ENCODE measurements at regions not wholly inside any gene's neighbourhood (a gene's known extent, or its start where the extent isn't known, plus 50 kb on each side); places are given as distances from the start of the nearest gene placed in this dataset.

DNA sequence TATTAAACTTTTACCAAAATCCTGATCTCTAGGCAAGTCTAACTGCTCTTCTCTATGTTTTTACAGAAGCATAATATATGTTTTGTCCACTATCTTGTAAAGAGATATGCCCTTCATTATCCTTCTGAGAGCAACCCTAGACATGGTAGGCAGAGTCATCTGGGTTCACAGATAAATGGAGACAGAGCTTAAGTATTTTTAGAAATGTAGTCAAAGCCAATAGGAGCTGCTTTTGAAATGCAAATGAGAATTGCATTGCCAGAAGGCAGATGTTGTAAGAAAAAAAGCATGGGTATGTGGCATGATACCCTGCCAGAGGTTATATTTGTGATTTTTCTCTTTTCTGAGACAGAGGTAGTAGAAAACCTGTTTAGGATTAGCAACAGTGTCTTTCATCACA, 964.8 kb downstream of the SORCS3 start:
- H3K4me1 ChIP-seq (ENCODE audit: low read depth), result peaks cover 17% of the 10 kb centered on the region
- H3K4me3 ChIP-seq, result no peak overlapping the region
- no peak overlapping the region for H3K27ac ChIP-seq
- H3K9me3 ChIP-seq (ENCODE audit: low read depth), result no peaks in the 10 kb centered on the region
- no peaks in the 10 kb centered on the region for H3K27me3 ChIP-seq
- TF ChIP-seq, protein P1, sequence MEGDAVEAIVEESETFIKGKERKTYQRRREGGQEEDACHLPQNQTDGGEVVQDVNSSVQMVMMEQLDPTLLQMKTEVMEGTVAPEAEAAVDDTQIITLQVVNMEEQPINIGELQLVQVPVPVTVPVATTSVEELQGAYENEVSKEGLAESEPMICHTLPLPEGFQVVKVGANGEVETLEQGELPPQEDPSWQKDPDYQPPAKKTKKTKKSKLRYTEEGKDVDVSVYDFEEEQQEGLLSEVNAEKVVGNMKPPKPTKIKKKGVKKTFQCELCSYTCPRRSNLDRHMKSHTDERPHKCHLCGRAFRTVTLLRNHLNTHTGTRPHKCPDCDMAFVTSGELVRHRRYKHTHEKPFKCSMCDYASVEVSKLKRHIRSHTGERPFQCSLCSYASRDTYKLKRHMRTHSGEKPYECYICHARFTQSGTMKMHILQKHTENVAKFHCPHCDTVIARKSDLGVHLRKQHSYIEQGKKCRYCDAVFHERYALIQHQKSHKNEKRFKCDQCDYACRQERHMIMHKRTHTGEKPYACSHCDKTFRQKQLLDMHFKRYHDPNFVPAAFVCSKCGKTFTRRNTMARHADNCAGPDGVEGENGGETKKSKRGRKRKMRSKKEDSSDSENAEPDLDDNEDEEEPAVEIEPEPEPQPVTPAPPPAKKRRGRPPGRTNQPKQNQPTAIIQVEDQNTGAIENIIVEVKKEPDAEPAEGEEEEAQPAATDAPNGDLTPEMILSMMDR (IDR thresholded peaks at IDR 0.05; ENCODE audit: low read depth, low read length), result no peak
- no peak for DNase-seq (ENCODE audit: low read depth in 1 of 2, low spot score in 1 of 2)
- no peaks in the 10 kb centered on the region for H3K36me3 ChIP-seq

DNA sequence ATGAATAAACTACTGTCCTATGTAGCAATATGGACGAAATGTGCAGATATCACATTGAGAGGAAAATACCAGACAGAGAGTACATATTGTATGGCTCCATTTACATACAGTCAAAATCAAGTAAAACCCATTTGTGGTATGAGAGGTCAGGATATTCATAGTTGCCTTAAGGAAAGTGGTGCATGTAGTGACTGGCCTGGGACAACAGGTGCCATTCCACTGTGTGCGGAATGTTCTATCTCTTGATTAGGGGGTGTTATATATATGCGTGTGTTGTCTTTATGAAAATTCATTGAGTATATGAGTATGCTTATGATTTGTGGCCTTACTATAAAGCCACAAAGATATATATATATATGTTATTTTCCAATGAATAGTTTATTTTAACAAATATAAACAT, 964.0 kb downstream of the SORCS3 start:
- Histone ChIP-seq H3K4me3 (no peak overlapping the region), H3K27ac (no peak overlapping the region), H3K4me1 (ENCODE audit: low read depth) (peaks cover 17% of the 10 kb centered on the region), H3K9me3 (ENCODE audit: low read depth) (no peaks in the 10 kb centered on the region), H3K36me3 (no peaks in the 10 kb centered on the region), H3K27me3 (no peaks in the 10 kb centered on the region)
- no peak for DNase-seq (ENCODE audit: low read depth in 1 of 2, low spot score in 1 of 2)
- TF ChIP-seq, protein P1 (IDR thresholded peaks at IDR 0.05; ENCODE audit: low read depth, low read length), result no peak

DNA sequence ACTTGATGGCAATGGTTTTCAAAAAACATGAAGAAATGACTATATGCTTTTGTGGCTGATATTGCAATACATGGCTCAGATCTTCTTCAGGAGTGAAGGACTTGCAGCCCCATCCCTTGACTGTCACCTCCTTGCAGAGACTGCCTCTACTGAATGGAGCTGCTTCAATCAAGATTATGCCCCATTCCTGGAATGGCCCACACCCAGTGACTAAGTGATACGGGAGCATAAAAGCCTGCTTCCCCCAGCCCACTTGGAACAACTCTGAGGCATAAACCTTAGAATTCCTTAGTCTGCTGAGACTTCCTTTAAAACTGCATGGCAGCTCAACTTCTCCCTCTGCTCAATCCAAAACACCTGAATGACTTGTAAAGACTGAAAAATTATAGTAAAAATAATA, 957.1 kb downstream of the SORCS3 start:
- DNase-seq (ENCODE audit: low read depth in 1 of 2, low spot score in 1 of 2), result no peak
- H3K36me3 ChIP-seq, result no peaks in the 10 kb centered on the region

DNA sequence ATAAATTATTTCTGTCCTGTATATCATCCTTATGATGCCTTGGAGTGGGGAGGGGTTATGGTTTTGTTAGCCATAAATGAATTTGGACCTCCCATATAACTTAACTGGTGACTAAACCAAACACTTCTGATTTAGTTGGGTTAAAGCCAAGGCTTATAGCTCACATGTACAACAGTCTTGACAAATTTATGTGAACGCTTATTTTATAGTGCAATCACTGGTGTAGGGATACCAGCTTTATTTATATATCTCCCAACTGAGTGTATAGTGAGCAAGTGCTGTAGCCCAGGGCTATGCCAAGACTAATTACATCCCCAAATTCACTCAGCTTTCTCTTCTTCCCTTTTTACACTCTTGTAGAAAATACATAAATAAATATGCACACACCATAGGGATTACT, 956.2 kb downstream of the SORCS3 start:
- Histone ChIP-seq H3K9me3 (ENCODE audit: low read depth) (no peaks in the 10 kb centered on the region), H3K36me3 (no peaks in the 10 kb centered on the region), H3K4me1 (ENCODE audit: low read depth) (no peaks in the 10 kb centered on the region), H3K4me3 (no peak overlapping the region), H3K27ac (no peak overlapping the region), H3K27me3 (no peaks in the 10 kb centered on the region)
- TF ChIP-seq, protein P1 (IDR thresholded peaks at IDR 0.05; ENCODE audit: low read depth, low read length), result no peak
- no peak for DNase-seq (ENCODE audit: low read depth in 1 of 2, low spot score in 1 of 2)

More for the DNA sequence above, 957.1 kb downstream of the SORCS3 start:
- Histone ChIP-seq H3K9me3 (ENCODE audit: low read depth) (no peaks in the 10 kb centered on the region), H3K27me3 (no peaks in the 10 kb centered on the region), H3K4me1 (ENCODE audit: low read depth) (no peaks in the 10 kb centered on the region), H3K27ac (no peak overlapping the region), H3K4me3 (no peak overlapping the region)
- TF ChIP-seq, protein P1 (IDR thresholded peaks at IDR 0.05; ENCODE audit: low read depth, low read length), result no peak

DNA sequence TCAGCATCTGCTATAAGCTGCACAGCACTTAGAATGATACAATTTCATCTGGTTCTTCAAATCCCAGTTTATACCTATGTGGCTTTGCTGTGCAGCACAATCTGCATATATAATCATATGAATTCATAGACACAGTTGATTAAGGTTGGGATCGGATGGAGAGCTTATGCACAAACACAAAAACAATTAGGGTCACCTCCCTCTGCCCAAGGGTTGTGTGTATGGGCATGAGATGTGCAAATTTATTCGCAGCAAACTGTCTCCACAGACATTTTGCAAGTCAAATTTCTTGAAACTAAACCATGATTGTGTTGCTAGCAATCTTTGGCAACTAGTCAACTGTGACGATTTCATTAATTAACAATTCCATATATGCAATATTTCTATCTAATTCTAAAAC, 955.7 kb downstream of the SORCS3 start:
- H3K27me3 ChIP-seq, result no peaks in the 10 kb centered on the region
- peaks cover under 1% of the 10 kb centered on the region for H3K4me1 ChIP-seq (ENCODE audit: low read depth)
- no peak overlapping the region for H3K27ac ChIP-seq
- DNase-seq (ENCODE audit: low read depth in 1 of 2, low spot score in 1 of 2), result no peak
- no peak overlapping the region for H3K4me3 ChIP-seq
- TF ChIP-seq, protein P1 (IDR thresholded peaks at IDR 0.05; ENCODE audit: low read depth, low read length), result no peak
- H3K36me3 ChIP-seq, result no peaks in the 10 kb centered on the region
- no peaks in the 10 kb centered on the region for H3K9me3 ChIP-seq (ENCODE audit: low read depth)

DNA sequence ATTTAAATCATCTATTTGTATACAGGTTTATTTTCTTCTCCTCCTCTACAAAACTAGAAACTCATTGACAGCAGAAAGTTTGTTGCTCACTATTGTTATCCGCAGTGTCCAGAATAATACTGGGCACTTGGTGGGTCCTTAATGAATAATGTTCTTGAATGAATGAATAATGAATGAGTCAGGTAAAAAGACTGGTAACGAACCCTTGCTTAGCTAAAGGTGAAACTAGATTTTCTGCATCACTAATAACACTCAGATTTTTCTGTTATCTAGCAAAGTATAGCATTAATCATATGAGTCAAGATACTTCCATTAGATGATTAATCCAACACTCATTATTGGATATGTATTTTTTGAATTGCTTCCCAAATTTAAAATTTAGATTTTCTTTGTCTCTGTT, 953.2 kb downstream of the SORCS3 start:
- H3K27me3 ChIP-seq, result no peaks in the 10 kb centered on the region
- no peak overlapping the region for H3K4me3 ChIP-seq
- no peaks in the 10 kb centered on the region for H3K36me3 ChIP-seq
- H3K4me1 ChIP-seq (ENCODE audit: low read depth), result peaks cover 6% of the 10 kb centered on the region
- no peak for DNase-seq (ENCODE audit: low read depth in 1 of 2, low spot score in 1 of 2)
- H3K9me3 ChIP-seq (ENCODE audit: low read depth), result no peaks in the 10 kb centered on the region
- TF ChIP-seq, protein P1 (IDR thresholded peaks at IDR 0.05; ENCODE audit: low read depth, low read length), result no peak
- H3K27ac ChIP-seq, result no peak overlapping the region
